GM12872 (cell line): ENCODE measurements at regions not wholly inside any gene's neighbourhood (a gene's known extent, or its start where the extent isn't known, plus 50 kb on each side); places are given as distances from the start of the nearest gene placed in this dataset.

Source experiments
- CTCF ChIP-seq: IDR thresholded peaks from 3 replicates; pipeline ENCODE4 v1.5.1; 2011; ENCODE audit warnings: low read depth, mild to moderate bottlenecking, low read length, moderate library complexity; ENCODE audit not compliant: insufficient read depth

GRCh38 chr5:104273725-104274124 is 711.1 kb upstream of the NUDT12 start:
- TF ChIP-seq CTCF = no peak

- no peak for TF ChIP-seq CTCF
Observed at GRCh38 chr5:104267320-104268015, 704.9 kb upstream of the NUDT12 start.

- TF ChIP-seq CTCF = no peak
Observed at GRCh38 chr5:104266161-104266560, 703.6 kb upstream of the NUDT12 start.

- TF ChIP-seq CTCF = no peak
Observed at GRCh38 chr5:104265531-104266140, 703.0 kb upstream of the NUDT12 start.

- no peak for TF ChIP-seq CTCF
Observed at GRCh38 chr5:104247260-104247659, 684.7 kb upstream of the NUDT12 start.

- TF ChIP-seq CTCF = no peak
Observed at GRCh38 chr5:104241046-104241445, 678.5 kb upstream of the NUDT12 start.

- TF ChIP-seq CTCF = no peak
Observed at GRCh38 chr5:104237586-104237985, 675.0 kb upstream of the NUDT12 start.
